Mucosa of descending colon (tissue), 3 donors: ENCODE measurements at regions not wholly inside any gene's neighbourhood (a gene's known extent, or its start where the extent isn't known, plus 50 kb on each side); places are given as distances from the start of the nearest gene placed in this dataset.

Experiments used
- ATAC-seq: fragments of 200-7000 bp; cut with Tn5 transposase; one replicate; pipeline ENCODE4 v1.9.1; 2020; ENCODE audit warnings: mild to moderate bottlenecking, moderate library complexity
- DNase-seq, 3 donors: peaks; one replicate each; pipeline ENCODE4 v3.0.0-alpha.2; 2020
- H3K36me3 ChIP-seq: fragments of 200-600 bp; one replicate; pipeline ENCODE4 v1.8.0; 2021; ENCODE audit warnings: low read depth, mild to moderate bottlenecking
- H3K4me1 ChIP-seq: fragments of 200-600 bp; one replicate; pipeline ENCODE4 v1.8.0; 2021; ENCODE audit warnings: low read depth, mild to moderate bottlenecking
- H3K4me3 ChIP-seq: fragments of 200-600 bp; one replicate; pipeline ENCODE4 v1.8.0; 2021; ENCODE audit warnings: mild to moderate bottlenecking
- H3K9me3 ChIP-seq: fragments of 200-600 bp; one replicate; pipeline ENCODE4 v1.8.0; 2021; ENCODE audit warnings: mild to moderate bottlenecking
- CTCF ChIP-seq: fragments of 200-600 bp; IDR thresholded peaks from one replicate; pipeline ENCODE4 v1.8.0; 2022; ENCODE audit warnings: antibody characterized with exemption, mild to moderate bottlenecking
- intact Hi-C, 2 donors: fragments of 100-400 bp; cut with DNase I in 1 of 2; cut with micrococcal nuclease in 1 of 2; formaldehyde crosslinking; loops; one replicate each; pipeline versions ENCODE4 v1.11.0 to v1.11.1; 2022; cut with DNase I, micrococcal nuclease
- donor health status: DM: no; HTN: no; CAD: no; lungs with moderate emphysema.
- donor health status: DM: no; HTN: no; CAD: no.
- donor health status: DM: no; HTN: yes; CAD: no.

- no peak for TF ChIP-seq CTCF
- intact Hi-C loops = loop anchor here in 1 of 2 donors (10.0 kb wide), 1 partner anchor 276 kb away; the partner anchor contains the start of gene PTPRM
- ATAC-seq (no peak), DNase-seq (no peak)
- Histone ChIP-seq H3K36me3 (no peaks in the 10 kb centered on the region), H3K9me3 (no peaks in the 10 kb centered on the region), H3K4me1 (no peaks in the 10 kb centered on the region), H3K4me3 (no peak overlapping the region)
Observed at GRCh38 chr18:7288544-7288943, 57.7 kb downstream of the LRRC30 start.

GRCh38 chr18:7290077-7290476, 59.2 kb downstream of the LRRC30 start:
- intact Hi-C loops = no loop called here
- no peak for ATAC-seq
- no peak for TF ChIP-seq CTCF

GRCh38 chr18:7291046-7291445, 60.2 kb downstream of the LRRC30 start:
- H3K4me3 ChIP-seq = no peak overlapping the region
- H3K4me1 ChIP-seq = no peaks in the 10 kb centered on the region
- no peak for TF ChIP-seq CTCF
- H3K36me3 ChIP-seq = no peaks in the 10 kb centered on the region
- ATAC-seq (no peak), DNase-seq (no peak)
- intact Hi-C loops = no loop called here
- H3K9me3 ChIP-seq = no peaks in the 10 kb centered on the region

More at GRCh38 chr18:7290077-7290476, 59.2 kb downstream of the LRRC30 start:
- DNase-seq = no peak
- H3K4me1 ChIP-seq = no peaks in the 10 kb centered on the region
- H3K36me3 ChIP-seq = no peaks in the 10 kb centered on the region
- H3K4me3 ChIP-seq = no peak overlapping the region
- H3K9me3 ChIP-seq = no peaks in the 10 kb centered on the region

- DNase-seq (no peak), ATAC-seq (no peak)
- H3K9me3 ChIP-seq = peaks cover 4% of the 10 kb centered on the region
- no peaks in the 10 kb centered on the region for H3K36me3 ChIP-seq
- no peaks in the 10 kb centered on the region for H3K4me1 ChIP-seq
- no peak for TF ChIP-seq CTCF
- intact Hi-C loops = no loop called here
- H3K4me3 ChIP-seq = no peak overlapping the region
Observed at GRCh38 chr18:7298149-7298548, 67.3 kb downstream of the LRRC30 start.

GRCh38 chr18:7301094-7301493, 70.2 kb downstream of the LRRC30 start:
- no peaks in the 10 kb centered on the region for H3K4me1 ChIP-seq
- intact Hi-C loops = no loop called here
- peaks cover 4% of the 10 kb centered on the region for H3K9me3 ChIP-seq
- ATAC-seq = no peak
- no peak for DNase-seq
- no peak for TF ChIP-seq CTCF
- no peaks in the 10 kb centered on the region for H3K36me3 ChIP-seq
- H3K4me3 ChIP-seq = no peak overlapping the region
